HPDE6-E6E7 (cell line): ENCODE measurements at regions not wholly inside any gene's neighbourhood (a gene's known extent, or its start where the extent isn't known, plus 50 kb on each side); places are given as distances from the start of the nearest gene placed in this dataset.

Source experiments
- DNase-seq: peaks from one replicate; pipeline ENCODE4 v3.0.0; 2011; ENCODE audit warnings: missing footprints; ENCODE audit errors: extremely low spot score

- DNase-seq = no peak
Observed at GRCh38 chr7:142334236-142334635, 76.4 kb upstream of the PRSS58 start.

- no peak for DNase-seq
Observed at GRCh38 chr7:142332421-142332820, 74.6 kb upstream of the PRSS58 start.

GRCh38 chr7:142331941-142332340 lies 74.1 kb upstream of the PRSS58 start:
- no peak for DNase-seq

- DNase-seq = no peak
Observed at GRCh38 chr7:142329062-142329790, 71.4 kb upstream of the PRSS58 start.

GRCh38 chr7:142328551-142328950 lies 70.7 kb upstream of the PRSS58 start:
- no peak for DNase-seq

GRCh38 chr7:142327628-142328405 lies 70.0 kb upstream of the PRSS58 start:
- DNase-seq = no peak

- no peak for DNase-seq
Observed at GRCh38 chr7:142323706-142324105, 65.8 kb upstream of the PRSS58 start.

GRCh38 chr7:142321391-142321790 lies 63.5 kb upstream of the PRSS58 start:
- DNase-seq = no peak

GRCh38 chr7:142320883-142321282 lies 63.0 kb upstream of the PRSS58 start:
- no peak for DNase-seq

- no peak for DNase-seq
Observed at GRCh38 chr7:142319970-142320369, 62.1 kb upstream of the PRSS58 start.

- DNase-seq = no peak
Observed at GRCh38 chr7:142314281-142314680, 56.4 kb upstream of the PRSS58 start.

- no peak for DNase-seq
Observed at GRCh38 chr7:142313528-142313927, 55.7 kb upstream of the PRSS58 start.

- DNase-seq = no peak
Observed at GRCh38 chr7:142311876-142312275, 54.0 kb upstream of the PRSS58 start.

- no peak for DNase-seq
Observed at GRCh38 chr7:142308918-142309317, 51.1 kb upstream of the PRSS58 start.

- no peak for DNase-seq
Observed at GRCh38 chr7:142308326-142308725, 50.5 kb upstream of the PRSS58 start.
